Spinal cord (tissue), 9 donors: ENCODE measurements at regions not wholly inside any gene's neighbourhood (a gene's known extent, or its start where the extent isn't known, plus 50 kb on each side); places are given as distances from the start of the nearest gene placed in this dataset.

ENCODE experiments used
- DNase-seq, 6 donors: peaks; one replicate each; pipeline versions ENCODE4 v3.0.0 to v3.0.0-alpha.2; 2013 to 2015; ENCODE audit warnings: low spot score in 6 of 6, low read depth in 4 of 6
- H3K27ac ChIP-seq: one replicate; pipeline ENCODE4 v1.5.1; 2013; ENCODE audit warnings: low read depth, low read length, control low read depth
- H3K27me3 ChIP-seq: one replicate; pipeline ENCODE4 v1.6.1; 2013; ENCODE audit warnings: low read length; ENCODE audit not compliant: control insufficient read depth, insufficient read depth
- H3K36me3 ChIP-seq: one replicate; pipeline ENCODE4 v1.6.1; 2013; ENCODE audit warnings: low read length; ENCODE audit not compliant: control insufficient read depth, insufficient read depth
- H3K4me1 ChIP-seq: one replicate; pipeline ENCODE4 v1.6.1; 2013; ENCODE audit warnings: low read length; ENCODE audit not compliant: control insufficient read depth, insufficient read depth
- H3K4me3 ChIP-seq: one replicate; pipeline ENCODE4 v1.5.1; 2013; ENCODE audit warnings: low read depth, low read length, control low read depth
- H3K9me3 ChIP-seq: one replicate; pipeline ENCODE4 v1.6.1; 2013; ENCODE audit warnings: low read length; ENCODE audit not compliant: control insufficient read depth, insufficient read depth
- WGBS: methylation state at CpG from one replicate; pipeline ENCODE4 v1.1.5; 2013; ENCODE audit warnings: missing lambda C conversion rate; ENCODE audit not compliant: insufficient coverage; 5-methylcytosine and 5-hydroxymethylcytosine counted together
- donor health status: healthy.

- no peaks in the 10 kb centered on the region for H3K4me1 ChIP-seq
- no peak overlapping the region for H3K4me3 ChIP-seq
- H3K36me3 ChIP-seq, result no peaks in the 10 kb centered on the region
- no peaks in the 10 kb centered on the region for H3K9me3 ChIP-seq
- no peak for DNase-seq
- 100% methylated on average over 1 of the region's 7 CpGs for WGBS
- no peaks in the 10 kb centered on the region for H3K27me3 ChIP-seq
- no peak overlapping the region for H3K27ac ChIP-seq
Measured at GRCh38 chr13:28550721-28551497, 56.0 kb upstream of the FLT1 start.

GRCh38 chr13:28550091-28550490, 55.2 kb upstream of the FLT1 start:
- no peaks in the 10 kb centered on the region for H3K36me3 ChIP-seq
- H3K9me3 ChIP-seq, result no peaks in the 10 kb centered on the region
- no peak for DNase-seq
- H3K27me3 ChIP-seq, result no peaks in the 10 kb centered on the region
- H3K4me3 ChIP-seq, result no peak overlapping the region
- 93% methylated on average over 3 of the region's 3 CpGs for WGBS
- H3K4me1 ChIP-seq, result no peaks in the 10 kb centered on the region
- no peak overlapping the region for H3K27ac ChIP-seq

GRCh38 chr13:28548872-28549271, 53.9 kb upstream of the FLT1 start:
- no peaks in the 10 kb centered on the region for H3K27me3 ChIP-seq
- no peak overlapping the region for H3K4me3 ChIP-seq
- H3K27ac ChIP-seq, result no peak overlapping the region
- WGBS, result no CpG with 5 or more reads among the region's 2 CpGs
- peaks cover under 1% of the 10 kb centered on the region for H3K9me3 ChIP-seq
- H3K36me3 ChIP-seq, result no peaks in the 10 kb centered on the region
- no peaks in the 10 kb centered on the region for H3K4me1 ChIP-seq
- no peak for DNase-seq

- Histone ChIP-seq H3K4me1 (no peaks in the 10 kb centered on the region), H3K27ac (no peak overlapping the region), H3K36me3 (no peaks in the 10 kb centered on the region), H3K9me3 (peaks cover 5% of the 10 kb centered on the region), H3K4me3 (no peak overlapping the region), H3K27me3 (no peaks in the 10 kb centered on the region)
- 86% methylated on average over 4 of the region's 4 CpGs for WGBS
- no peak for DNase-seq
Measured at GRCh38 chr13:28548468-28548867, 53.5 kb upstream of the FLT1 start.

GRCh38 chr13:28545583-28546333, 50.8 kb upstream of the FLT1 start:
- peaks cover 5% of the 10 kb centered on the region for H3K9me3 ChIP-seq
- no CpG with 5 or more reads among the region's 5 CpGs for WGBS
- no peak overlapping the region for H3K4me3 ChIP-seq
- no peaks in the 10 kb centered on the region for H3K27me3 ChIP-seq
- no peaks in the 10 kb centered on the region for H3K36me3 ChIP-seq
- DNase-seq, result no peak
- H3K27ac ChIP-seq, result no peak overlapping the region
- no peaks in the 10 kb centered on the region for H3K4me1 ChIP-seq
